ENCODE measurements at regions not wholly inside any gene's neighbourhood (a gene's known extent, or its start where the extent isn't known, plus 50 kb on each side); places are given as distances from the start of the nearest gene placed in this dataset.
A peak's percentile ranks its signal among the peaks of the same experiment; 100 is the strongest.

DNA sequence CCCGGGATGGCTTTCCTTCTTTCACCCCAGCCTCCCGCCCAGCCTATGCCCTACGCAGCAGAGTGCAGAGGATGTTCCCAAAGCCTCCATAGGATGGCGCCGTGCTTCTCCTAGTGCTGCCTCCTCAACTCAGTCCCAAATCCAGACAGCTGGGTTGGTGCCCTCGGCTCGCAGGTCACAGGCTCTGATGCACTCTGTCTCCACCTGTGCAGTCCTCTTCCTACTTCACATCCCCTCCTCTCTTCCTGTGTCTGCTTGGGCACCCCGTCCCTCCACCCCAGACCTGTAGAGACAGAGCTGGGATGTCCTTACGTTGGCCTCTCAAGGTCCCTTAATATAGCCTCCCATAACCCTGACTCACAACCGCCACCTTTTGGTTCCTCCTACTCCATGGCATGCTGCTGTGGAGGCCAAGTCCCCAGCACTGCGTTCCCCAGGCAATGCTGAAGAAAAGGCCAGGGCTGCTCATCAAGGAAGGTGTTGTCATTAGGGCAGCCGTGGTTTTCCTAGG lies 314.4 kb downstream of the GADD45G start:
- TF ChIP-seq, protein P1, sequence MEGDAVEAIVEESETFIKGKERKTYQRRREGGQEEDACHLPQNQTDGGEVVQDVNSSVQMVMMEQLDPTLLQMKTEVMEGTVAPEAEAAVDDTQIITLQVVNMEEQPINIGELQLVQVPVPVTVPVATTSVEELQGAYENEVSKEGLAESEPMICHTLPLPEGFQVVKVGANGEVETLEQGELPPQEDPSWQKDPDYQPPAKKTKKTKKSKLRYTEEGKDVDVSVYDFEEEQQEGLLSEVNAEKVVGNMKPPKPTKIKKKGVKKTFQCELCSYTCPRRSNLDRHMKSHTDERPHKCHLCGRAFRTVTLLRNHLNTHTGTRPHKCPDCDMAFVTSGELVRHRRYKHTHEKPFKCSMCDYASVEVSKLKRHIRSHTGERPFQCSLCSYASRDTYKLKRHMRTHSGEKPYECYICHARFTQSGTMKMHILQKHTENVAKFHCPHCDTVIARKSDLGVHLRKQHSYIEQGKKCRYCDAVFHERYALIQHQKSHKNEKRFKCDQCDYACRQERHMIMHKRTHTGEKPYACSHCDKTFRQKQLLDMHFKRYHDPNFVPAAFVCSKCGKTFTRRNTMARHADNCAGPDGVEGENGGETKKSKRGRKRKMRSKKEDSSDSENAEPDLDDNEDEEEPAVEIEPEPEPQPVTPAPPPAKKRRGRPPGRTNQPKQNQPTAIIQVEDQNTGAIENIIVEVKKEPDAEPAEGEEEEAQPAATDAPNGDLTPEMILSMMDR (IDR thresholded peaks at IDR 0.05; ENCODE audit: low read length) = peak; percentile 26
- no peak for TF ChIP-seq EZH2 (IDR thresholded peaks at IDR 0.05; ENCODE audit: borderline replicate concordance, low read length)

All from OCI-LY1 (cell line).